ENCODE measurements at regions not wholly inside any gene's neighbourhood (a gene's known extent, or its start where the extent isn't known, plus 50 kb on each side); places are given as distances from the start of the nearest gene placed in this dataset.

GRCh38 chr13:63208826-63209225 is 1793.2 kb upstream of the PCDH20 start:
- CTCF ChIA-PET, result no interaction called here
- Histone ChIP-seq H3K4me1 (ENCODE audit: insufficient read depth, low read length) (no peaks in the 10 kb centered on the region), H3K9me3 (ENCODE audit: control insufficient read depth in 1 of 2, insufficient read depth in 1 of 2, low read length in 2 of 2) (peaks cover 4 to 8% of the 10 kb centered on the region in 2 experiments), H3K36me3 (ENCODE audit: insufficient read depth, low read length) (no peaks in the 10 kb centered on the region), H3K4me3 (ENCODE audit: low read length) (no peak overlapping the region), H3K27me3 (ENCODE audit: control insufficient read depth in 1 of 2, insufficient read depth in 2 of 2, low read length in 2 of 2) (no peaks in the 10 kb centered on the region), H3K27ac (ENCODE audit: low read depth in 1 of 2, low read length in 2 of 2) (no peak overlapping the region)
- TF ChIP-seq CTCF (IDR thresholded peaks at IDR 0.05), result no peak
- intact Hi-C loops (cut with DNase I, micrococcal nuclease), result no loop called here
- no peaks in the 10 kb centered on the region for H3K4me1 Mint-ChIP-seq (ENCODE audit: low read depth)
- ATAC-seq (ENCODE audit: poor library complexity) (no peak), DNase-seq (no peak)
- peaks cover 4% of the 10 kb centered on the region for H3K9me3 Mint-ChIP-seq
- no peaks in the 10 kb centered on the region for H3K27me3 Mint-ChIP-seq
- POLR2A ChIA-PET, result no interaction called here
- H3K4me3 Mint-ChIP-seq, result no peak overlapping the region
- no peak overlapping the region for H3K27ac Mint-ChIP-seq
- no peaks in the 10 kb centered on the region for H3K36me3 Mint-ChIP-seq (ENCODE audit: low read depth)

- no peaks in the 10 kb centered on the region for H3K4me1 Mint-ChIP-seq (ENCODE audit: low read depth)
- H3K4me1 ChIP-seq (ENCODE audit: insufficient read depth, low read length), result no peaks in the 10 kb centered on the region
- H3K27ac ChIP-seq (ENCODE audit: low read depth in 1 of 2, low read length in 2 of 2), result no peak overlapping the region
- ATAC-seq (ENCODE audit: poor library complexity) (no peak), DNase-seq (no peak)
- no peaks in the 10 kb centered on the region for H3K27me3 Mint-ChIP-seq
- no peak overlapping the region for H3K4me3 ChIP-seq (ENCODE audit: low read length)
- no peak overlapping the region for H3K4me3 Mint-ChIP-seq
- peaks cover 3 to 4% of the 10 kb centered on the region in 2 experiments for H3K9me3 ChIP-seq (ENCODE audit: control insufficient read depth in 1 of 2, insufficient read depth in 1 of 2, low read length in 2 of 2)
- intact Hi-C loops (cut with DNase I, micrococcal nuclease), result no loop called here
- no peak overlapping the region for H3K27ac Mint-ChIP-seq
- CTCF ChIA-PET, result no interaction called here
- H3K9me3 Mint-ChIP-seq, result peaks cover 5% of the 10 kb centered on the region
- no peaks in the 10 kb centered on the region for H3K27me3 ChIP-seq (ENCODE audit: control insufficient read depth in 1 of 2, insufficient read depth in 2 of 2, low read length in 2 of 2)
- H3K36me3 ChIP-seq (ENCODE audit: insufficient read depth, low read length), result no peaks in the 10 kb centered on the region
- no peak for TF ChIP-seq CTCF (IDR thresholded peaks at IDR 0.05)
- H3K36me3 Mint-ChIP-seq (ENCODE audit: low read depth), result no peaks in the 10 kb centered on the region
- POLR2A ChIA-PET, result no interaction called here
These were observed 1790.8 kb upstream of the PCDH20 start for GRCh38 chr13:63206461-63206860.

- TF ChIP-seq CTCF (IDR thresholded peaks at IDR 0.05), result no peak
- H3K4me1 ChIP-seq (ENCODE audit: insufficient read depth, low read length), result no peaks in the 10 kb centered on the region
- Mint-ChIP-seq H3K9me3 (peaks cover 8% of the 10 kb centered on the region), H3K36me3 (ENCODE audit: low read depth) (no peaks in the 10 kb centered on the region), H3K4me1 (ENCODE audit: low read depth) (no peaks in the 10 kb centered on the region), H3K4me3 (no peak overlapping the region), H3K27ac (no peak overlapping the region), H3K27me3 (no peaks in the 10 kb centered on the region)
- H3K36me3 ChIP-seq (ENCODE audit: insufficient read depth, low read length), result no peaks in the 10 kb centered on the region
- no peaks in the 10 kb centered on the region for H3K27me3 ChIP-seq (ENCODE audit: control insufficient read depth in 1 of 2, insufficient read depth in 2 of 2, low read length in 2 of 2)
- ChIA-PET POLR2A (no interaction called here), CTCF (no interaction called here)
- intact Hi-C loops (cut with DNase I, micrococcal nuclease), result no loop called here
- no peak overlapping the region for H3K27ac ChIP-seq (ENCODE audit: low read depth in 1 of 2, low read length in 2 of 2)
- no peak overlapping the region for H3K4me3 ChIP-seq (ENCODE audit: low read length)
- no peak for ATAC-seq (ENCODE audit: poor library complexity)
- DNase-seq, result no peak
- peaks cover 4% of the 10 kb centered on the region in 2 experiments for H3K9me3 ChIP-seq (ENCODE audit: control insufficient read depth in 1 of 2, insufficient read depth in 1 of 2, low read length in 2 of 2)
These were observed 1785.8 kb upstream of the PCDH20 start for GRCh38 chr13:63201493-63201892.
